Uterus (tissue), 2 donors: ENCODE measurements at regions not wholly inside any gene's neighbourhood (a gene's known extent, or its start where the extent isn't known, plus 50 kb on each side); places are given as distances from the start of the nearest gene placed in this dataset.

Source experiments
- CTCF ChIP-seq, 4 experiments: fragments of 200-600 bp in 2 of 4; fragments of 450-650 bp in 2 of 4; sonication (generic) in 2 of 4; IDR thresholded peaks; one replicate each; pipeline ENCODE4 v1.5.1; 2016 to 2019; ENCODE audit warnings: antibody characterized with exemption in 4 of 4, mild to moderate bottlenecking in 2 of 4, moderate library complexity in 1 of 4
- POLR2A ChIP-seq, 2 donors: fragments of 450-650 bp; IDR thresholded peaks; one replicate each; pipeline ENCODE4 v1.6.1; 2016; ENCODE audit warnings: antibody characterized with exemption in 2 of 2, mild to moderate bottlenecking in 1 of 2, moderate library complexity in 1 of 2

GRCh38 chr6:21371676-21372171 lies 221.8 kb upstream of the SOX4 start:
- no peak for TF ChIP-seq POLR2A (IDR thresholded peaks at IDR 0.05)
- TF ChIP-seq CTCF (IDR thresholded peaks at IDR 0.05), result no peak
